ENCODE measurements at regions not wholly inside any gene's neighbourhood (a gene's known extent, or its start where the extent isn't known, plus 50 kb on each side); places are given as distances from the start of the nearest gene placed in this dataset.

DNA sequence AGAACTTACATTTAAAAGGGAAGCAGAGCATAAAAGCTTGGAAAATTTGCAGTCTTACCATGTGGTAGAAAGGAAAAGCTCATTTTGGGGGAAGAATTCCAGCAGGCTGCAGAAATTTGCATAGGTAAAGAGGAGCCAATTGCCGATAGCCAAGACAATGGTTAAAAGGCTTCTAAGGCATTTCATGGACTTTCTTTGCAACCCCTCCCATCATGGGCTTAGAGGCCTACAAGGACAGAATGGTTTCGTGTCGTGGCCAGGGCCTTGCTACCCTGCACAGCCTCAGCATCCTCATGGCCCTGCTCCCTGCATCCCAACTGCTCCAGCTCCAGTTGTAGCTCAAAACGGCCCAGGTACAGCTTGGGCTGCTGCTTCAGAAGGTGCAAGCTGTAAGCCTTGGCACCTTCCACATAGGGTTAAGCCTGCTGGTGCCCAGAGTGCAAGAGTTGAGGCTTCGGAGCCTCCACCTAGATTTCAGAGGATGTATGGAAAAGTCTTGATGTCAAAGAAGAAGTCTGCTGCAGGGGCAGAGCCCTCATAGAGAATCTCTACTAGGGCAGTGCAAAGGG lies 420.3 kb downstream of the PCDH17 start:
- TF ChIP-seq, protein P1, sequence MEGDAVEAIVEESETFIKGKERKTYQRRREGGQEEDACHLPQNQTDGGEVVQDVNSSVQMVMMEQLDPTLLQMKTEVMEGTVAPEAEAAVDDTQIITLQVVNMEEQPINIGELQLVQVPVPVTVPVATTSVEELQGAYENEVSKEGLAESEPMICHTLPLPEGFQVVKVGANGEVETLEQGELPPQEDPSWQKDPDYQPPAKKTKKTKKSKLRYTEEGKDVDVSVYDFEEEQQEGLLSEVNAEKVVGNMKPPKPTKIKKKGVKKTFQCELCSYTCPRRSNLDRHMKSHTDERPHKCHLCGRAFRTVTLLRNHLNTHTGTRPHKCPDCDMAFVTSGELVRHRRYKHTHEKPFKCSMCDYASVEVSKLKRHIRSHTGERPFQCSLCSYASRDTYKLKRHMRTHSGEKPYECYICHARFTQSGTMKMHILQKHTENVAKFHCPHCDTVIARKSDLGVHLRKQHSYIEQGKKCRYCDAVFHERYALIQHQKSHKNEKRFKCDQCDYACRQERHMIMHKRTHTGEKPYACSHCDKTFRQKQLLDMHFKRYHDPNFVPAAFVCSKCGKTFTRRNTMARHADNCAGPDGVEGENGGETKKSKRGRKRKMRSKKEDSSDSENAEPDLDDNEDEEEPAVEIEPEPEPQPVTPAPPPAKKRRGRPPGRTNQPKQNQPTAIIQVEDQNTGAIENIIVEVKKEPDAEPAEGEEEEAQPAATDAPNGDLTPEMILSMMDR (IDR thresholded peaks at IDR 0.05; ENCODE audit: insufficient read depth, low read depth, low read length, missing control alignments) = no peak
- no peak overlapping the region for H3K4me3 ChIP-seq (ENCODE audit: low read length)
- DNase-seq (ENCODE audit: low read depth) = no peak

- H3K4me3 ChIP-seq (ENCODE audit: low read length) = no peak overlapping the region
- no peak for DNase-seq (ENCODE audit: low read depth)
- TF ChIP-seq, protein P1 (IDR thresholded peaks at IDR 0.05; ENCODE audit: insufficient read depth, low read depth, low read length, missing control alignments) = no peak
These were observed 424.9 kb downstream of the PCDH17 start for GRCh38 chr13:58056426-58056825.

- no peak for DNase-seq (ENCODE audit: low read depth)
- TF ChIP-seq, protein P1 (IDR thresholded peaks at IDR 0.05; ENCODE audit: insufficient read depth, low read depth, low read length, missing control alignments) = no peak
- H3K4me3 ChIP-seq (ENCODE audit: low read length) = no peak overlapping the region
These were observed 428.1 kb downstream of the PCDH17 start for GRCh38 chr13:58059624-58060023.

DNA sequence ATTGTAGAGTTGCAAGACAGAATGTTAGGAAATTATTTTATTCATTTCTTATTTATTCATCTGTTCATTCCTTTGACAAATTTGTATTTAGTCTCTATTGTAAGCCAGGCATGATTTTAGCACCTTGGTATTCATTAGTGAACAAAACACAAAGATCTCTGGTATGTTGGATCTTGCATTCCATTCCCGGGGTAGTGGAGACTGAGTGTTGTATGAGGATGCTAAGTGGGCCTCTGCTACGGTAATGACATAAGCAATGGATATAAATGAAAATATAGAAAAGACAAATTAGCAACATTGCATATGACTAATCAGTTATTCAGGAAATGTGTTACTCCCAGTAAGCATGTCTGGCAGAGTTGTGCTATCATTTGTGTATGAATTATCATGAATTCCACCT lies 449.3 kb downstream of the PCDH17 start:
- H3K4me3 ChIP-seq (ENCODE audit: low read length) = no peak overlapping the region
- TF ChIP-seq, protein P1 (IDR thresholded peaks at IDR 0.05; ENCODE audit: insufficient read depth, low read depth, low read length, missing control alignments) = no peak
- no peak for DNase-seq (ENCODE audit: low read depth)

DNA sequence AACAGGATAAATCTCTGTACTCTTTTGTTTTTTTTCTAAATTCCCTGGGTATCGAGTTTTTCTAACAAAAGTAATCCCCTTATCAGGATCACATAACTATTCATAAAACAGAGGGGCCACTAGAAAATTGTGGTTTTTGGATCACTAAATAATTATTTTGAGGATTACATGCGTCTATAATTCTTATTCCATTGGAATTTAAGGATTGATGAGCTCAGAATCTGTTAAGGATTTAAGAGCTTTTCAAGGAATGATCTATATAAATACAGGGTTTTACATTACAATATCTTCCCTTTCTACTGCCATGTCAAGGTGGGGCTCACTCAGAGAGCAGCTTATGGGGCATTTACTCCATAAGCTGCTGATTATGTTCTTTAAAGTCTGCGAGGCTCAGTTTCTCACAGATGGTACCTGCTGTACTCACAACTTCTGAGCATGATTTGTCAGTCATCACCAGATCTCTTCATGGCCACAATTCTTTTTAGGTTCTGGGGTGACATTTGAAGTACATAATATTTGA lies 449.8 kb downstream of the PCDH17 start:
- TF ChIP-seq, protein P1 (IDR thresholded peaks at IDR 0.05; ENCODE audit: insufficient read depth, low read depth, low read length, missing control alignments) = no peak
- no peak for DNase-seq (ENCODE audit: low read depth)

GRCh38 chr13:58083064-58083463 lies 451.5 kb downstream of the PCDH17 start:
- TF ChIP-seq, protein P1 (IDR thresholded peaks at IDR 0.05; ENCODE audit: insufficient read depth, low read depth, low read length, missing control alignments) = no peak
- H3K4me3 ChIP-seq (ENCODE audit: low read length) = no peak overlapping the region
- no peak for DNase-seq (ENCODE audit: low read depth)

More for the DNA sequence above, 449.8 kb downstream of the PCDH17 start:
- no peak overlapping the region for H3K4me3 ChIP-seq (ENCODE audit: low read length)

DNA sequence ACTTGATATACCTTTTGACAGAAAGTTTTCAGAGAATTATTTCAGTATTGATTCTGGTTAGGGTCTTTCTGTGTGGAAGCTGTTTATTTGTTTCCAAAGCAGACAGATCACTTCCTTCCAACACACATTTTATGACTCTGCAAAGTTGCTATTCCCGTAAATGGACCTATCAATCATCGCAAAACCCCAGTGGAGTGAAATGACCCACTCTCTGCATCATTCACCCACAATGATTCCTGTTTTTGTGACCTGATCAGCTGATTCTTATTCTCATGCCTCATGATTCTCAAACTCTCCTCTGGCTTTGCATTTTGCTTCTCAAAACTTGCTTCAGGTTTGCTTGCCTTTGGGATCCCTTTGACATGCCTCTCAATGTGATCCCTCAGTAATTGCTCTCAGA lies 453.7 kb downstream of the PCDH17 start:
- H3K4me3 ChIP-seq (ENCODE audit: low read length) = no peak overlapping the region
- DNase-seq (ENCODE audit: low read depth) = no peak
- TF ChIP-seq, protein P1 (IDR thresholded peaks at IDR 0.05; ENCODE audit: insufficient read depth, low read depth, low read length, missing control alignments) = no peak

Measured in epithelial cell of esophagus (primary cell).